KG1 (cell line): ENCODE measurements at regions not wholly inside any gene's neighbourhood (a gene's known extent, or its start where the extent isn't known, plus 50 kb on each side); places are given as distances from the start of the nearest gene placed in this dataset.

ENCODE experiments used
- DNase-seq: peaks from one replicate; lab custom pipeline; 2025; lab: John Stamatoyannopoulos, UW

- no peak for DNase-seq
These were observed 73.8 kb downstream of the CBLN2 start for GRCh38 chr18:72470391-72470790.

- no peak for DNase-seq
These were observed 76.0 kb downstream of the CBLN2 start for GRCh38 chr18:72468021-72468710.

- DNase-seq: no peak
These were observed 83.9 kb downstream of the CBLN2 start for GRCh38 chr18:72460210-72460680.

GRCh38 chr18:72458271-72458670, 85.9 kb downstream of the CBLN2 start:
- DNase-seq: no peak

- DNase-seq: no peak
These were observed 87.3 kb downstream of the CBLN2 start for GRCh38 chr18:72456802-72457201.

- DNase-seq: no peak
These were observed 91.8 kb downstream of the CBLN2 start for GRCh38 chr18:72452328-72452727.

GRCh38 chr18:72444798-72445155, 99.4 kb downstream of the CBLN2 start:
- no peak for DNase-seq

- no peak for DNase-seq
These were observed 99.9 kb downstream of the CBLN2 start for GRCh38 chr18:72444111-72444797.

GRCh38 chr18:72436401-72436800, 107.7 kb downstream of the CBLN2 start:
- no peak for DNase-seq

GRCh38 chr18:72433756-72434155, 110.4 kb downstream of the CBLN2 start:
- DNase-seq: no peak

- no peak for DNase-seq
These were observed 116.4 kb downstream of the CBLN2 start for GRCh38 chr18:72427721-72428120.

- no peak for DNase-seq
These were observed 124.2 kb downstream of the CBLN2 start for GRCh38 chr18:72419914-72420313.

GRCh38 chr18:72412927-72413326, 131.2 kb downstream of the CBLN2 start:
- DNase-seq: no peak

GRCh38 chr18:72411261-72411660, 132.9 kb downstream of the CBLN2 start:
- DNase-seq: no peak

- DNase-seq: no peak
These were observed 133.7 kb downstream of the CBLN2 start for GRCh38 chr18:72410399-72410798.

GRCh38 chr18:72409903-72410302, 134.2 kb downstream of the CBLN2 start:
- DNase-seq: no peak

GRCh38 chr18:72407048-72407447, 137.1 kb downstream of the CBLN2 start:
- no peak for DNase-seq

GRCh38 chr18:72391951-72392350, 152.2 kb downstream of the CBLN2 start:
- no peak for DNase-seq

GRCh38 chr18:72391427-72391826, 152.7 kb downstream of the CBLN2 start:
- no peak for DNase-seq

- no peak for DNase-seq
These were observed 166.1 kb downstream of the CBLN2 start for GRCh38 chr18:72378016-72378415.

- no peak for DNase-seq
These were observed 167.9 kb downstream of the CBLN2 start for GRCh38 chr18:72376256-72376655.

GRCh38 chr18:72375618-72376017, 168.5 kb downstream of the CBLN2 start:
- DNase-seq: no peak

GRCh38 chr18:72372076-72372475, 172.1 kb downstream of the CBLN2 start:
- DNase-seq: no peak

GRCh38 chr18:72368308-72368707, 175.8 kb downstream of the CBLN2 start:
- DNase-seq: no peak
